ENCODE measurements at regions not wholly inside any gene's neighbourhood (a gene's known extent, or its start where the extent isn't known, plus 50 kb on each side); places are given as distances from the start of the nearest gene placed in this dataset.

- TF ChIP-seq, protein P1, sequence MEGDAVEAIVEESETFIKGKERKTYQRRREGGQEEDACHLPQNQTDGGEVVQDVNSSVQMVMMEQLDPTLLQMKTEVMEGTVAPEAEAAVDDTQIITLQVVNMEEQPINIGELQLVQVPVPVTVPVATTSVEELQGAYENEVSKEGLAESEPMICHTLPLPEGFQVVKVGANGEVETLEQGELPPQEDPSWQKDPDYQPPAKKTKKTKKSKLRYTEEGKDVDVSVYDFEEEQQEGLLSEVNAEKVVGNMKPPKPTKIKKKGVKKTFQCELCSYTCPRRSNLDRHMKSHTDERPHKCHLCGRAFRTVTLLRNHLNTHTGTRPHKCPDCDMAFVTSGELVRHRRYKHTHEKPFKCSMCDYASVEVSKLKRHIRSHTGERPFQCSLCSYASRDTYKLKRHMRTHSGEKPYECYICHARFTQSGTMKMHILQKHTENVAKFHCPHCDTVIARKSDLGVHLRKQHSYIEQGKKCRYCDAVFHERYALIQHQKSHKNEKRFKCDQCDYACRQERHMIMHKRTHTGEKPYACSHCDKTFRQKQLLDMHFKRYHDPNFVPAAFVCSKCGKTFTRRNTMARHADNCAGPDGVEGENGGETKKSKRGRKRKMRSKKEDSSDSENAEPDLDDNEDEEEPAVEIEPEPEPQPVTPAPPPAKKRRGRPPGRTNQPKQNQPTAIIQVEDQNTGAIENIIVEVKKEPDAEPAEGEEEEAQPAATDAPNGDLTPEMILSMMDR (IDR thresholded peaks at IDR 0.05) = no peak
- TF ChIP-seq POLR2A (IDR thresholded peaks at IDR 0.05) = no peak
Measured at GRCh38 chr11:43245466-43245865, 66.3 kb upstream of the API5 start.

Measured in esophagus squamous epithelium (tissue), 4 donors.